ENCODE measurements at regions not wholly inside any gene's neighbourhood (a gene's known extent, or its start where the extent isn't known, plus 50 kb on each side); places are given as distances from the start of the nearest gene placed in this dataset.

DNA sequence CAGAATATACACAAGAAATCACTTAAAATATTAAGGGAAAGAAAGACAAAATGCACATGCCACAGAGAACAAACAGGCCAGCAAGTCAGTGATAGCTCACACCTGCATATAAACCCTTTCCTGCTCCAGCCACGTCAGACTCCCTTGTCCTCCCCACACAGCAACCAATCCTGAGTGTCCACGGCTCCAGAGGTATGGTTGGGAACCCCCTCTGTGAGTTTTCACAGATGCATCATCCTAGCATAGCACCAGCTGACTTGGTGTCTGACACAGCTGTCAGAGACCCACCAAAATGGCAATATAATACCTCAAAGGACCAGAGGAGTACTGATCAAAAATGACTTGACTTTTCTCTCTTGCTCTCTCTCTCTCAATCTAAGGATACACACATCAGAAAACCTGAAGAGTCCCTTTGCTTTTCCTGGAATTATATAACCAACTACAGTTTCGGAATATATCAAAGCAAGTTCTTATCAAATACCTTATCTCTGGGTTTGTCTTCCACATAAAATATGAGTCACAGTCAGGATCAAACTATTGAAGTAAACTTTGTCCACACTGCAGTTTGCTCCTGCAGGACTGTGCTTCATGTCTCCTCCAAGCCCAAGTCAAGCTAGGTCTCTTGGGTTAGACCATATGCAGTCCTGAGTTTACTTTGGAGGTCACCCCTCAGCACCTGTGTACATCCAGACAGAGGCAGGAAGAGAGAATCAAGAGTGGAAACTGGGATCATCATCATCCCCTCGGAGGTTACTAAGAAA, 187.1 kb upstream of the THBS1 start:
- TF ChIP-seq, protein P1, sequence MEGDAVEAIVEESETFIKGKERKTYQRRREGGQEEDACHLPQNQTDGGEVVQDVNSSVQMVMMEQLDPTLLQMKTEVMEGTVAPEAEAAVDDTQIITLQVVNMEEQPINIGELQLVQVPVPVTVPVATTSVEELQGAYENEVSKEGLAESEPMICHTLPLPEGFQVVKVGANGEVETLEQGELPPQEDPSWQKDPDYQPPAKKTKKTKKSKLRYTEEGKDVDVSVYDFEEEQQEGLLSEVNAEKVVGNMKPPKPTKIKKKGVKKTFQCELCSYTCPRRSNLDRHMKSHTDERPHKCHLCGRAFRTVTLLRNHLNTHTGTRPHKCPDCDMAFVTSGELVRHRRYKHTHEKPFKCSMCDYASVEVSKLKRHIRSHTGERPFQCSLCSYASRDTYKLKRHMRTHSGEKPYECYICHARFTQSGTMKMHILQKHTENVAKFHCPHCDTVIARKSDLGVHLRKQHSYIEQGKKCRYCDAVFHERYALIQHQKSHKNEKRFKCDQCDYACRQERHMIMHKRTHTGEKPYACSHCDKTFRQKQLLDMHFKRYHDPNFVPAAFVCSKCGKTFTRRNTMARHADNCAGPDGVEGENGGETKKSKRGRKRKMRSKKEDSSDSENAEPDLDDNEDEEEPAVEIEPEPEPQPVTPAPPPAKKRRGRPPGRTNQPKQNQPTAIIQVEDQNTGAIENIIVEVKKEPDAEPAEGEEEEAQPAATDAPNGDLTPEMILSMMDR (IDR thresholded peaks at IDR 0.05; ENCODE audit: low read length), result no peak
- no peak for TF ChIP-seq EZH2 (IDR thresholded peaks at IDR 0.05; ENCODE audit: borderline replicate concordance, low read length)
